ENCODE measurements at regions not wholly inside any gene's neighbourhood (a gene's known extent, or its start where the extent isn't known, plus 50 kb on each side); places are given as distances from the start of the nearest gene placed in this dataset.

GRCh38 chr13:112200200-112200599 lies 133.3 kb downstream of the SOX1 start:
- TF ChIP-seq CTCF (IDR thresholded peaks at IDR 0.05) = no peak
- TF ChIP-seq POLR2A (IDR thresholded peaks at IDR 0.05) = no peak
